Tibial nerve (tissue), 4 donors: ENCODE measurements at regions not wholly inside any gene's neighbourhood (a gene's known extent, or its start where the extent isn't known, plus 50 kb on each side); places are given as distances from the start of the nearest gene placed in this dataset.

ENCODE experiments used
- EP300 ChIP-seq, 2 donors: sonication (generic); formaldehyde crosslinking; IDR thresholded peaks; one replicate each; pipeline ENCODE4 v1.6.1; 2017; ENCODE audit warnings: antibody characterized with exemption in 2 of 2, mild to moderate bottlenecking in 1 of 2
- POLR2A ChIP-seq, 2 donors: fragments of 450-650 bp; IDR thresholded peaks; one replicate each; pipeline ENCODE4 v1.6.1; 2017; ENCODE audit warnings: antibody characterized with exemption in 2 of 2, mild to moderate bottlenecking in 2 of 2, moderate library complexity in 2 of 2
- TF ChIP-seq, protein P1 (sequence below), 5 experiments: fragments of 200-600 bp in 3 of 5; fragments of 450-650 bp in 2 of 5; sonication (generic) in 3 of 5; IDR thresholded peaks; one replicate each; pipeline ENCODE4 v1.5.1; 2016 to 2019; ENCODE audit warnings: antibody characterized with exemption in 5 of 5, mild to moderate bottlenecking in 3 of 5, moderate library complexity in 2 of 5

DNA sequence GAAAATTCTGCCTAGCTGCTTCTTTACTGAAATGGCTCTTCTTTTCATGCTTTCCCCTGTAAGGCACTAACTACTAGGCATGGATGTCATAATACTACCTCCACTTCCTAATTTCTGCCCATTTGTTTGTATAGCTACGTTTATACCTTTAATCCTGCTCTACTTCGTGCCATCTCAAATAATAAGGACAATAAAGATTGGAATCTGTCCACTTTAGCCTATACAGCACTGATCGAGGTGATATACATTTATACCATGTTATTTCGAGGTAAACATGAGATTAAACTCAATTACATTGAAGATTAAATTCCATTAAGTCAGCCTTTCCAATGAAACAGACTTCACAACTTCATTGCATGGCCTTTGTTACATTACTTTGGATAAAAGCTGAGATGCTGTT lies 390.6 kb upstream of the MARCKS start:
- TF ChIP-seq, protein P1, sequence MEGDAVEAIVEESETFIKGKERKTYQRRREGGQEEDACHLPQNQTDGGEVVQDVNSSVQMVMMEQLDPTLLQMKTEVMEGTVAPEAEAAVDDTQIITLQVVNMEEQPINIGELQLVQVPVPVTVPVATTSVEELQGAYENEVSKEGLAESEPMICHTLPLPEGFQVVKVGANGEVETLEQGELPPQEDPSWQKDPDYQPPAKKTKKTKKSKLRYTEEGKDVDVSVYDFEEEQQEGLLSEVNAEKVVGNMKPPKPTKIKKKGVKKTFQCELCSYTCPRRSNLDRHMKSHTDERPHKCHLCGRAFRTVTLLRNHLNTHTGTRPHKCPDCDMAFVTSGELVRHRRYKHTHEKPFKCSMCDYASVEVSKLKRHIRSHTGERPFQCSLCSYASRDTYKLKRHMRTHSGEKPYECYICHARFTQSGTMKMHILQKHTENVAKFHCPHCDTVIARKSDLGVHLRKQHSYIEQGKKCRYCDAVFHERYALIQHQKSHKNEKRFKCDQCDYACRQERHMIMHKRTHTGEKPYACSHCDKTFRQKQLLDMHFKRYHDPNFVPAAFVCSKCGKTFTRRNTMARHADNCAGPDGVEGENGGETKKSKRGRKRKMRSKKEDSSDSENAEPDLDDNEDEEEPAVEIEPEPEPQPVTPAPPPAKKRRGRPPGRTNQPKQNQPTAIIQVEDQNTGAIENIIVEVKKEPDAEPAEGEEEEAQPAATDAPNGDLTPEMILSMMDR (IDR thresholded peaks at IDR 0.05): no peak
- TF ChIP-seq POLR2A (IDR thresholded peaks at IDR 0.05): no peak
- TF ChIP-seq EP300 (IDR thresholded peaks at IDR 0.05): no peak
